KMS-11 (cell line): ENCODE measurements at regions not wholly inside any gene's neighbourhood (a gene's known extent, or its start where the extent isn't known, plus 50 kb on each side); places are given as distances from the start of the nearest gene placed in this dataset.

Source experiments
- H2AFZ ChIP-seq: fragments of 200-600 bp; sonication (generic); 2 replicates; pipeline ENCODE4 v1.6.1; 2016; ENCODE audit warnings: antibody characterized with exemption, mixed run types, low read depth
- H3K27ac ChIP-seq: fragments of 200-600 bp; sonication (generic); 2 replicates; pipeline ENCODE4 v1.6.1; 2016; ENCODE audit warnings: mild to moderate bottlenecking, mixed run types
- H3K27me3 ChIP-seq: fragments of 200-600 bp; sonication (generic); 2 replicates; pipeline ENCODE4 v1.6.1; 2017; ENCODE audit warnings: mild to moderate bottlenecking, low read depth, mixed run types, moderate library complexity; ENCODE audit not compliant: insufficient read depth
- H3K36me3 ChIP-seq: fragments of 200-600 bp; sonication (generic); 2 replicates; pipeline ENCODE4 v1.6.1; 2017; ENCODE audit warnings: mild to moderate bottlenecking, mixed run types; ENCODE audit not compliant: insufficient read depth
- H3K4me1 ChIP-seq: fragments of 200-600 bp; sonication (generic); 2 replicates; pipeline ENCODE4 v1.6.1; 2016; ENCODE audit warnings: mild to moderate bottlenecking, low read depth, mixed run types; ENCODE audit not compliant: poor library complexity, severe bottlenecking
- H3K4me2 ChIP-seq: fragments of 200-600 bp; sonication (generic); 2 replicates; pipeline ENCODE4 v1.7.0; 2016; ENCODE audit warnings: mild to moderate bottlenecking, mixed run types
- H3K4me3 ChIP-seq: fragments of 200-600 bp; sonication (generic); IDR thresholded peaks from 2 replicates; pipeline ENCODE4 v1.6.1; 2017; ENCODE audit warnings: low read depth, low read length, mixed read lengths; ENCODE audit not compliant: insufficient read depth
- H3K79me2 ChIP-seq: fragments of 200-600 bp; sonication (generic); 2 replicates; pipeline ENCODE4 v1.6.1; 2016; ENCODE audit warnings: low read depth, mixed run types; ENCODE audit not compliant: insufficient read depth
- H3K9ac ChIP-seq: fragments of 200-600 bp; sonication (generic); 2 replicates; pipeline ENCODE4 v1.6.1; 2016; ENCODE audit warnings: mild to moderate bottlenecking, mixed run types
- H4K20me1 ChIP-seq: fragments of 200-600 bp; sonication (generic); 2 replicates; pipeline ENCODE4 v1.6.1; 2016; ENCODE audit warnings: mild to moderate bottlenecking, mixed run types; ENCODE audit not compliant: insufficient read depth
- TF ChIP-seq, protein P1 (sequence below): fragments of 200-600 bp; sonication (generic); conservative IDR thresholded peaks from 2 replicates; pipeline ENCODE4 v1.6.1; 2017; ENCODE audit warnings: low read depth, mild to moderate bottlenecking, antibody characterized with exemption, low read length, moderate library complexity, mixed read lengths

DNA sequence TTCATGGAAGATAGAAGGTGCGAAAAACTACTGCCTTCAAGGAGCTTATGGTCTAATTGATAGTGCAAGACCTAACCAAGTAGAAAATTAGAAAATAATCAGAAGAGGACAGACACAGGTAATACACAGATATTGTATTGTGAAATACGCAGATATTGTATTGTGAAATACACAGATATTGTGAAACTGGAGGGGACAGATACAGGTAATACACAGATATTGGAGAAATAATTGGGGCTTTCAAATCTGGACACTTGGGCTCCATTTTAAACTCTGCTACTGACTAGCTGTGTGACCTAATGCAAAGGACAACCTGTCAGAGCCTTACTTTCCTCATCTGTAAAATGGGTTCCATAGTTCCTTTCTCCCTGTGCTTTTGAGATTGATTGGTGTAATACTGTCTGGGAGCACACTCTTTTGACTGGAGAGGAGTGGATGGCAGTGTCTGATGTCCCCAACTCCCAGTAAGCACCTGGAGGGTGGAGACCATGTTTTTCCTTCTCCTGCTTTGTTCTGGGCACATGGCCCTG is 272.8 kb downstream of the TLE3 start:
- TF ChIP-seq, protein P1, sequence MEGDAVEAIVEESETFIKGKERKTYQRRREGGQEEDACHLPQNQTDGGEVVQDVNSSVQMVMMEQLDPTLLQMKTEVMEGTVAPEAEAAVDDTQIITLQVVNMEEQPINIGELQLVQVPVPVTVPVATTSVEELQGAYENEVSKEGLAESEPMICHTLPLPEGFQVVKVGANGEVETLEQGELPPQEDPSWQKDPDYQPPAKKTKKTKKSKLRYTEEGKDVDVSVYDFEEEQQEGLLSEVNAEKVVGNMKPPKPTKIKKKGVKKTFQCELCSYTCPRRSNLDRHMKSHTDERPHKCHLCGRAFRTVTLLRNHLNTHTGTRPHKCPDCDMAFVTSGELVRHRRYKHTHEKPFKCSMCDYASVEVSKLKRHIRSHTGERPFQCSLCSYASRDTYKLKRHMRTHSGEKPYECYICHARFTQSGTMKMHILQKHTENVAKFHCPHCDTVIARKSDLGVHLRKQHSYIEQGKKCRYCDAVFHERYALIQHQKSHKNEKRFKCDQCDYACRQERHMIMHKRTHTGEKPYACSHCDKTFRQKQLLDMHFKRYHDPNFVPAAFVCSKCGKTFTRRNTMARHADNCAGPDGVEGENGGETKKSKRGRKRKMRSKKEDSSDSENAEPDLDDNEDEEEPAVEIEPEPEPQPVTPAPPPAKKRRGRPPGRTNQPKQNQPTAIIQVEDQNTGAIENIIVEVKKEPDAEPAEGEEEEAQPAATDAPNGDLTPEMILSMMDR: no peak
- Histone ChIP-seq H3K4me2 (no peak overlapping the region), H3K4me3 (no peak overlapping the region), H3K27me3 (no peaks in the 10 kb centered on the region), H3K4me1 (no peaks in the 10 kb centered on the region), H3K9ac (no peak overlapping the region), H3K79me2 (no peaks in the 10 kb centered on the region), H4K20me1 (no peaks in the 10 kb centered on the region), H3K36me3 (no peaks in the 10 kb centered on the region), H2AFZ (no peak overlapping the region), H3K27ac (no peak overlapping the region)

DNA sequence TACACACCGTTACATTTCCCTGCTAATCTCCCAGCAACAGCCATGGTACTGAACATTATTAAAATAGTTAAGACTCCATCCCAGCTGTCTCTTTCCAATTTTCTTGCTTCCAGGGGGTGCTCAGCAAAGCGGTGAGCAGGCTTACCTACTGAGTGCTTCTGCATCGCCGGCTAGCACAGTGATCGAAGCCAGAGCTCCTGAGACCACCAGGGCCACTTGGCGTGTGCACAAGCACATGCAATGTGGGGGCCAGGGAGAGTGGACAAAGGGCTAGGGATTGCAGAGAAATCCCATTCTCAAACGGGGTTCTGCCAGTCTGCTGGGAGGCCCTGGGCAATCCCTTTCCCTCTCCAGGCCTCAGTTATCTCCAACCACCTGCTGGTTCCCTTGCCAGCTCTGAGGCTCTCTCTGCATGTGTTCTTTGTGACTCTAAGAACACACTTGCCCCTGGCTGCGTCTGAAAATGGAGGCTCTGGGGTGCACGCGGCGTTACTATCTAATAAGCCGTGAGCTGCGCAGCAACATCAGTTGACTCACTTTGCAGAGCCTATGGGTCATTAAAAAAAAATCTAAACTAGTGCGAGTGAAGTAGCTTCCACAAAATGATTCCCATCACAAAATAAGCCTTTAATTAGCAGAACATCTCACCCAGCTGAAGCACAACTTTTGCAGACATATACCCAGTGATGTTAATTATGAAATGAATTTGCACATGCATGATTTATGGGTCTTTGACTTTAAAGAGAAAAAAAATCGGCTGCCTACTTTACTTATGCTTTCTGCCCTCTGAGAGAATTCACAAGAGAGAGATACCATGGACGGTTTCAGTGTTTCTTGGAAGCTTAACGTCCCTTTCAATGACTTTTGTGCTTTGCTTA is 271.5 kb downstream of the TLE3 start:
- no peak overlapping the region for H3K9ac ChIP-seq
- no peaks in the 10 kb centered on the region for H3K36me3 ChIP-seq
- H2AFZ ChIP-seq: no peak overlapping the region
- no peaks in the 10 kb centered on the region for H3K4me1 ChIP-seq
- H3K4me3 ChIP-seq: no peak overlapping the region
- no peaks in the 10 kb centered on the region for H4K20me1 ChIP-seq
- no peaks in the 10 kb centered on the region for H3K79me2 ChIP-seq
- TF ChIP-seq, protein P1: no peak
- H3K27ac ChIP-seq: no peak overlapping the region
- no peaks in the 10 kb centered on the region for H3K27me3 ChIP-seq
- H3K4me2 ChIP-seq: no peak overlapping the region

GRCh38 chr15:69826819-69827175 is 270.9 kb downstream of the TLE3 start:
- Histone ChIP-seq H2AFZ (no peak overlapping the region), H3K9ac (no peak overlapping the region), H3K36me3 (no peaks in the 10 kb centered on the region), H3K4me3 (no peak overlapping the region), H3K4me1 (no peaks in the 10 kb centered on the region), H3K27me3 (no peaks in the 10 kb centered on the region), H3K79me2 (no peaks in the 10 kb centered on the region), H3K4me2 (no peak overlapping the region), H4K20me1 (no peaks in the 10 kb centered on the region), H3K27ac (no peak overlapping the region)
- TF ChIP-seq, protein P1: no peak

DNA sequence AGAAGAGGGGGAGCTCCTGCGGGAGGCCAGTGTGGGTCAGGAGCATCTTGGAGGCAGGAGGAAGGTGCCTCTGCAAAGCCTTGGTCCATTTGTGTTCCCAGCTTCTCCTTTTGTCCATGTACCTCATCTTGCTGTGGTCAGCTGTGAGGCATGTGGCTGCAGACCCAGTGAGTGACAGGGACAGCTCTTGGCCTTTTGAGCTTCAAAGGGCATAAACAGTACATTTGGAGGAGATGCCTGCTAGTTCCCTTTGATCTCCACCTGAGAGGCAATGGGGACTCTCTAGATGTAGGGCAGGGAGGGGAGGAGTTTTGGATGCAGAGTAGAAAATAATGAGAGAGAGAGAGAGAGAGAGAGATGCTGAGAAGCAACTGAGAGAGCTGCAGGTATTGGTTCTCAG is 270.0 kb downstream of the TLE3 start:
- Histone ChIP-seq H3K27me3 (no peaks in the 10 kb centered on the region), H3K4me2 (no peak overlapping the region), H3K27ac (no peak overlapping the region), H4K20me1 (no peaks in the 10 kb centered on the region), H3K36me3 (no peaks in the 10 kb centered on the region), H3K79me2 (no peaks in the 10 kb centered on the region), H2AFZ (no peak overlapping the region), H3K4me1 (no peaks in the 10 kb centered on the region), H3K4me3 (no peak overlapping the region), H3K9ac (no peak overlapping the region)
- TF ChIP-seq, protein P1: no peak
